NCI-H345 treated with DMSO at 0.1 percent for 48 hours (cell line): ENCODE measurements at regions not wholly inside any gene's neighbourhood (a gene's known extent, or its start where the extent isn't known, plus 50 kb on each side); places are given as distances from the start of the nearest gene placed in this dataset.

Experiments
- DNase-seq: peaks from one replicate; lab custom pipeline; 2025; ENCODE audit not compliant: unreplicated experiment; lab: John Stamatoyannopoulos, UW

GRCh38 chr3:110711851-110712516 lies 359.6 kb upstream of the NECTIN3 start:
- no peak for DNase-seq

GRCh38 chr3:110727056-110727455 lies 344.6 kb upstream of the NECTIN3 start:
- no peak for DNase-seq

GRCh38 chr3:110731148-110731547 lies 340.5 kb upstream of the NECTIN3 start:
- DNase-seq = no peak

GRCh38 chr3:110732420-110732819 lies 339.2 kb upstream of the NECTIN3 start:
- no peak for DNase-seq

- DNase-seq = no peak
Observed at GRCh38 chr3:110733045-110733444, 338.6 kb upstream of the NECTIN3 start.

- DNase-seq = no peak
Observed at GRCh38 chr3:110734524-110734923, 337.1 kb upstream of the NECTIN3 start.

- DNase-seq = no peak
Observed at GRCh38 chr3:110736332-110736731, 335.3 kb upstream of the NECTIN3 start.

GRCh38 chr3:110738531-110738930 lies 333.1 kb upstream of the NECTIN3 start:
- DNase-seq = no peak

GRCh38 chr3:110741891-110742290 lies 329.7 kb upstream of the NECTIN3 start:
- no peak for DNase-seq

GRCh38 chr3:110743202-110743601 lies 328.4 kb upstream of the NECTIN3 start:
- DNase-seq = no peak

GRCh38 chr3:110743984-110744383 lies 327.6 kb upstream of the NECTIN3 start:
- DNase-seq = no peak

GRCh38 chr3:110744723-110745122 lies 326.9 kb upstream of the NECTIN3 start:
- no peak for DNase-seq

GRCh38 chr3:110749006-110749405 lies 322.6 kb upstream of the NECTIN3 start:
- DNase-seq = no peak

GRCh38 chr3:110750201-110750600 lies 321.4 kb upstream of the NECTIN3 start:
- no peak for DNase-seq

- DNase-seq = no peak
Observed at GRCh38 chr3:110752307-110752706, 319.3 kb upstream of the NECTIN3 start.

GRCh38 chr3:110753516-110753915 lies 318.1 kb upstream of the NECTIN3 start:
- DNase-seq = no peak

GRCh38 chr3:110754212-110754916 lies 317.3 kb upstream of the NECTIN3 start:
- DNase-seq = no peak

- no peak for DNase-seq
Observed at GRCh38 chr3:110755345-110755744, 316.3 kb upstream of the NECTIN3 start.

GRCh38 chr3:110756705-110757104 lies 314.9 kb upstream of the NECTIN3 start:
- DNase-seq = no peak

GRCh38 chr3:110758208-110758607 lies 313.4 kb upstream of the NECTIN3 start:
- no peak for DNase-seq

- DNase-seq = no peak
Observed at GRCh38 chr3:110767156-110767555, 304.5 kb upstream of the NECTIN3 start.

- no peak for DNase-seq
Observed at GRCh38 chr3:110767838-110768237, 303.8 kb upstream of the NECTIN3 start.
